Panc1 (cell line): ENCODE measurements at regions not wholly inside any gene's neighbourhood (a gene's known extent, or its start where the extent isn't known, plus 50 kb on each side); places are given as distances from the start of the nearest gene placed in this dataset.

Source experiments
- ATAC-seq: fragments of 200-7000 bp; cut with Tn5 transposase; 2 replicates; pipeline ENCODE4 v1.9.1; 2020; ENCODE audit warnings: mild to moderate bottlenecking, moderate library complexity
- BruUV-seq: library from RNA; stranded (reverse); fragments of 400-500 nt; replicated peaks from 2 replicates; lab custom pipeline; 2021; lab: Mats Ljungman, UMichigan
- CTCF ChIA-PET: fragments of 300-600 bp; sonication (Branson Sonifier 250); formaldehyde crosslinking; loops from one replicate; lab custom pipeline; 2022; ENCODE audit warnings: antibody characterized with exemption; lab: Charles Lee
- POLR2A ChIA-PET: fragments of 300-600 bp; sonication (Branson Sonifier 250); formaldehyde crosslinking; loops from one replicate; lab custom pipeline; 2022; ENCODE audit warnings: antibody characterized with exemption; lab: Charles Lee
- DNase-seq: peaks from one replicate; pipeline ENCODE4 v3.0.0-alpha.2; 2010; ENCODE audit warnings: low read depth, low spot score
- H3K27ac ChIP-seq: 2 replicates; pipeline ENCODE4 v1.5.1; 2011; ENCODE audit warnings: mild to moderate bottlenecking, low read length, inconsistent platforms
- H3K27me3 ChIP-seq: fragments of 200-500 bp; sonication (Bioruptor generic); 2 replicates; pipeline ENCODE4 v1.6.0; 2014; ENCODE audit warnings: low read length, inconsistent platforms; ENCODE audit not compliant: control insufficient read depth, insufficient read depth
- H3K36me3 ChIP-seq: fragments of 200-500 bp; sonication (Bioruptor generic); 2 replicates; pipeline ENCODE4 v1.5.1; 2014; ENCODE audit warnings: inconsistent platforms, mild to moderate bottlenecking, low read length, moderate library complexity; ENCODE audit not compliant: control insufficient read depth, insufficient read depth
- H3K4me1 ChIP-seq: 2 replicates; pipeline ENCODE4 v1.5.1; 2011; ENCODE audit warnings: inconsistent platforms, mild to moderate bottlenecking, low read length, moderate library complexity; ENCODE audit not compliant: control insufficient read depth, insufficient read depth
- H3K4me3 ChIP-seq, 2 experiments: 2 replicates each; pipeline ENCODE4 v1.5.1; 2011 to 2012; ENCODE audit warnings: low read depth in 2 of 2, low read length in 2 of 2, mild to moderate bottlenecking in 2 of 2, inconsistent platforms in 1 of 2, moderate library complexity in 1 of 2
- H3K9me3 ChIP-seq: fragments of 200-500 bp; sonication (Bioruptor generic); 2 replicates; pipeline ENCODE4 v1.5.1; 2014; ENCODE audit warnings: low read depth, mild to moderate bottlenecking, inconsistent platforms, low read length, moderate library complexity; ENCODE audit not compliant: control insufficient read depth, insufficient read depth
- CTCF ChIP-seq: fragments of 450-650 bp; IDR thresholded peaks from 2 replicates; pipeline ENCODE4 v1.5.1; 2017; ENCODE audit warnings: mild to moderate bottlenecking
- POLR2AphosphoS5 ChIP-seq: IDR thresholded peaks from 2 replicates; pipeline ENCODE4 v1.6.1; 2012; ENCODE audit warnings: mild to moderate bottlenecking, low read depth, low read length, moderate library complexity
- SIN3A ChIP-seq: IDR thresholded peaks from 2 replicates; pipeline ENCODE4 v1.6.1; 2012; ENCODE audit warnings: low read depth, mild to moderate bottlenecking, low read length, moderate library complexity, borderline replicate concordance; ENCODE audit not compliant: insufficient read depth
- TCF7L2 ChIP-seq: IDR thresholded peaks from 2 replicates; pipeline ENCODE4 v1.6.1; 2011; ENCODE audit warnings: mild to moderate bottlenecking, low read depth, low read length, inconsistent platforms
- in situ Hi-C: cut with HindIII; loops from 2 replicates; pipeline ENCODE4 v1.10.0; 2016; ENCODE audit warnings: low sequenced_read_pairs, low pct_unique_long_range_greater_than_20kb
- intact Hi-C: fragments of 100-400 bp; cut with micrococcal nuclease; formaldehyde crosslinking; loops from one replicate; pipeline ENCODE4 v1.10.0; 2022; ENCODE audit not compliant: unreplicated experiment
- TF ChIP-seq, protein P1 (sequence below), 2 experiments: IDR thresholded peaks; 2 replicates each; pipeline ENCODE4 v1.6.1; 2011 to 2012; ENCODE audit warnings: low read depth in 2 of 2, control low read depth in 1 of 2, low read length in 1 of 2, mild to moderate bottlenecking in 1 of 2, moderate library complexity in 1 of 2; ENCODE audit not compliant: insufficient read depth in 1 of 2

DNA sequence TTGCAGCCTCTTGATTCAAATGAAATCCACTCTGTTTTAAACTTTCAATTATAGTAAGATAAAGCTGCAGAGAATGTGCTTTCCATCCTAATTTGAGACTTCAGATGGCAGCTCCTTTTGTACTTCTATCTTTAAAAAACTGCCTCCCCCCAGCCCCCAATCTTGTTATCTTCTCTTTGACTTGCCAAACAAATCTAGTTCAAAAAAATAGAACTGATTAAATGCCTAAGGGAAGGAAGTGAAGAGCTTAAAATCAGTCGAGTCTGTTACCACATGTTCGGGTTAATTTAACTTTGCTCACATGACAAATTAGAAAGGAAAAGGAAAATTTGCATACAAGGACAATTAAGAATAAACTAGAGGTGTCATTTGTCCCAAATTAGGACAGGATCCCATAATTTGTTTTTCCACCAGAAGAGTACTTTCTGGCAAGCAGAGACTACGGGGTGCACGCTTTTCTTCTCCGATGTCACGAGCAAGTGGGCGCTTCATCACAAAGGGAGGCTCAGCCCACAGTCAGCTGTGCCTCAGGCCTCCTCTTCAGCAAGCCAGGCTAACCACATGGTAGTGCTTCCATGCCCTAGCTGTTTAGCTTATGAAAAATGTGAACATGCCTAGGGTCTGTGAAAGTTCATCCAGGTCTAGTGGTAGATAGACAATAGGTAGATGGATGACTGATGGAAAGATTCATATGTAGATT, 69.0 kb upstream of the LDLRAD3 start:
- DNase-seq (no peak), ATAC-seq (no peak)
- Histone ChIP-seq H3K4me1 (no peaks in the 10 kb centered on the region), H3K27me3 (peaks cover 3% of the 10 kb centered on the region; the same call in 1 of the 2 replicates), H3K4me3 (no peak overlapping the region), H3K27ac (no peak overlapping the region), H3K9me3 (no peaks in the 10 kb centered on the region), H3K36me3 (no peaks in the 10 kb centered on the region)
- in situ Hi-C loops = no loop called here
- intact Hi-C loops = no loop called here
- TF ChIP-seq POLR2AphosphoS5 (no peak), SIN3A (no peak), CTCF (no peak), TCF7L2 (no peak)
- TF ChIP-seq, protein P1, sequence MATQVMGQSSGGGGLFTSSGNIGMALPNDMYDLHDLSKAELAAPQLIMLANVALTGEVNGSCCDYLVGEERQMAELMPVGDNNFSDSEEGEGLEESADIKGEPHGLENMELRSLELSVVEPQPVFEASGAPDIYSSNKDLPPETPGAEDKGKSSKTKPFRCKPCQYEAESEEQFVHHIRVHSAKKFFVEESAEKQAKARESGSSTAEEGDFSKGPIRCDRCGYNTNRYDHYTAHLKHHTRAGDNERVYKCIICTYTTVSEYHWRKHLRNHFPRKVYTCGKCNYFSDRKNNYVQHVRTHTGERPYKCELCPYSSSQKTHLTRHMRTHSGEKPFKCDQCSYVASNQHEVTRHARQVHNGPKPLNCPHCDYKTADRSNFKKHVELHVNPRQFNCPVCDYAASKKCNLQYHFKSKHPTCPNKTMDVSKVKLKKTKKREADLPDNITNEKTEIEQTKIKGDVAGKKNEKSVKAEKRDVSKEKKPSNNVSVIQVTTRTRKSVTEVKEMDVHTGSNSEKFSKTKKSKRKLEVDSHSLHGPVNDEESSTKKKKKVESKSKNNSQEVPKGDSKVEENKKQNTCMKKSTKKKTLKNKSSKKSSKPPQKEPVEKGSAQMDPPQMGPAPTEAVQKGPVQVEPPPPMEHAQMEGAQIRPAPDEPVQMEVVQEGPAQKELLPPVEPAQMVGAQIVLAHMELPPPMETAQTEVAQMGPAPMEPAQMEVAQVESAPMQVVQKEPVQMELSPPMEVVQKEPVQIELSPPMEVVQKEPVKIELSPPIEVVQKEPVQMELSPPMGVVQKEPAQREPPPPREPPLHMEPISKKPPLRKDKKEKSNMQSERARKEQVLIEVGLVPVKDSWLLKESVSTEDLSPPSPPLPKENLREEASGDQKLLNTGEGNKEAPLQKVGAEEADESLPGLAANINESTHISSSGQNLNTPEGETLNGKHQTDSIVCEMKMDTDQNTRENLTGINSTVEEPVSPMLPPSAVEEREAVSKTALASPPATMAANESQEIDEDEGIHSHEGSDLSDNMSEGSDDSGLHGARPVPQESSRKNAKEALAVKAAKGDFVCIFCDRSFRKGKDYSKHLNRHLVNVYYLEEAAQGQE (IDR thresholded peaks at IDR 0.05; ENCODE audit: insufficient read depth in 1 of 2, low read depth in 2 of 2, low read length in 1 of 2) = no peak
- ChIA-PET CTCF (no interaction called here), POLR2A (no interaction called here)
- no TSS peak for BruUV-seq

- H3K4me1 ChIP-seq = no peaks in the 10 kb centered on the region
- H3K36me3 ChIP-seq = no peaks in the 10 kb centered on the region
- no peak overlapping the region for H3K27ac ChIP-seq
- H3K4me3 ChIP-seq = no peak overlapping the region
- DNase-seq (no peak), ATAC-seq (no peak)
- no peak for TF ChIP-seq CTCF
- no peak for TF ChIP-seq SIN3A
- POLR2A ChIA-PET = interaction anchor here (0.6 kb wide), 1 partner anchor 41 kb away, joined by 3 read pairs; no protein-coding TSS in a partner anchor
- intact Hi-C loops (no loop called here), in situ Hi-C loops (no loop called here)
- BruUV-seq = no TSS peak
- peaks cover 3% of the 10 kb centered on the region; the same call in 1 of the 2 replicates for H3K27me3 ChIP-seq
- CTCF ChIA-PET = no interaction called here
- H3K9me3 ChIP-seq = no peaks in the 10 kb centered on the region
Observed at GRCh38 chr11:35875466-35875865, 68.4 kb upstream of the LDLRAD3 start.
